HFFc6 (cell line): ENCODE measurements at regions not wholly inside any gene's neighbourhood (a gene's known extent, or its start where the extent isn't known, plus 50 kb on each side); places are given as distances from the start of the nearest gene placed in this dataset.

Experiments
- DNase-seq: peaks from one replicate; pipeline ENCODE4 v3.0.0-alpha.2; 2018
- H3K27ac Mint-ChIP-seq: 2 replicates; pipeline ENCODE4 v1.8.0; 2020; ENCODE audit warnings: mild to moderate bottlenecking, mixed read lengths
- H3K27me3 Mint-ChIP-seq: 2 replicates; pipeline ENCODE4 v1.8.0; 2021; ENCODE audit warnings: mild to moderate bottlenecking, moderate library complexity, mixed read lengths; ENCODE audit not compliant: insufficient read depth
- H3K36me3 Mint-ChIP-seq: 2 replicates; pipeline ENCODE4 v1.8.0; 2021; ENCODE audit warnings: low read depth, mixed read lengths
- H3K4me1 Mint-ChIP-seq: 2 replicates; pipeline ENCODE4 v1.8.0; 2020; ENCODE audit warnings: low read depth, mixed read lengths
- H3K4me3 Mint-ChIP-seq: 2 replicates; pipeline ENCODE4 v1.8.0; 2020; ENCODE audit warnings: mild to moderate bottlenecking, moderate library complexity, mixed read lengths
- H3K9me3 Mint-ChIP-seq: 2 replicates; pipeline ENCODE4 v1.8.0; 2020; ENCODE audit warnings: mild to moderate bottlenecking, mixed read lengths
- TF ChIP-seq, protein P1 (sequence below): fragments of 200-600 bp; sonication (generic); IDR thresholded peaks from 2 replicates; pipeline ENCODE4 v1.5.0; 2021; ENCODE audit warnings: antibody characterized with exemption, mild to moderate bottlenecking

DNA sequence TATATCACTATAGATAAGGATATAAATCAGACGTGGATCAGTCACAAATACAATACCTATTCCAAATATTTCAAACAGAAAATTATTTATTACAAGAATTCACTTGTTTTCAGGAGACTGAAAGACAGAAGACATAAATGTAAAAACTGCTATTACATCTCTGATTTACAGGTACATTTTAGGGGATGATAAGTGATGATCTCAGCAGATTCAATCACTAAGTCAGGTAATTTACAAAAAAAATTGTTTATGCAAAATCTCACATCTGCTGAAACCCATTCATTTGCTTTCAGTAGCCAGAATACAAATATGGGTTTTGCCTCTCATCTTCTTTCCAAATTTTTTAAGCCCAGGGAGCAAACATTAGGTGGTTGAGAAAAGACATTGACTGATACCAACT is 1648.4 kb upstream of the RAG2 start:
- H3K9me3 Mint-ChIP-seq = peaks cover 33% of the 10 kb centered on the region
- H3K36me3 Mint-ChIP-seq = no peaks in the 10 kb centered on the region
- H3K4me3 Mint-ChIP-seq = no peak overlapping the region
- H3K27ac Mint-ChIP-seq = no peak overlapping the region
- no peaks in the 10 kb centered on the region; the same call in 1 of the 2 replicates for H3K27me3 Mint-ChIP-seq
- TF ChIP-seq, protein P1, sequence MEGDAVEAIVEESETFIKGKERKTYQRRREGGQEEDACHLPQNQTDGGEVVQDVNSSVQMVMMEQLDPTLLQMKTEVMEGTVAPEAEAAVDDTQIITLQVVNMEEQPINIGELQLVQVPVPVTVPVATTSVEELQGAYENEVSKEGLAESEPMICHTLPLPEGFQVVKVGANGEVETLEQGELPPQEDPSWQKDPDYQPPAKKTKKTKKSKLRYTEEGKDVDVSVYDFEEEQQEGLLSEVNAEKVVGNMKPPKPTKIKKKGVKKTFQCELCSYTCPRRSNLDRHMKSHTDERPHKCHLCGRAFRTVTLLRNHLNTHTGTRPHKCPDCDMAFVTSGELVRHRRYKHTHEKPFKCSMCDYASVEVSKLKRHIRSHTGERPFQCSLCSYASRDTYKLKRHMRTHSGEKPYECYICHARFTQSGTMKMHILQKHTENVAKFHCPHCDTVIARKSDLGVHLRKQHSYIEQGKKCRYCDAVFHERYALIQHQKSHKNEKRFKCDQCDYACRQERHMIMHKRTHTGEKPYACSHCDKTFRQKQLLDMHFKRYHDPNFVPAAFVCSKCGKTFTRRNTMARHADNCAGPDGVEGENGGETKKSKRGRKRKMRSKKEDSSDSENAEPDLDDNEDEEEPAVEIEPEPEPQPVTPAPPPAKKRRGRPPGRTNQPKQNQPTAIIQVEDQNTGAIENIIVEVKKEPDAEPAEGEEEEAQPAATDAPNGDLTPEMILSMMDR = no peak
- no peaks in the 10 kb centered on the region for H3K4me1 Mint-ChIP-seq
- DNase-seq = no peak

DNA sequence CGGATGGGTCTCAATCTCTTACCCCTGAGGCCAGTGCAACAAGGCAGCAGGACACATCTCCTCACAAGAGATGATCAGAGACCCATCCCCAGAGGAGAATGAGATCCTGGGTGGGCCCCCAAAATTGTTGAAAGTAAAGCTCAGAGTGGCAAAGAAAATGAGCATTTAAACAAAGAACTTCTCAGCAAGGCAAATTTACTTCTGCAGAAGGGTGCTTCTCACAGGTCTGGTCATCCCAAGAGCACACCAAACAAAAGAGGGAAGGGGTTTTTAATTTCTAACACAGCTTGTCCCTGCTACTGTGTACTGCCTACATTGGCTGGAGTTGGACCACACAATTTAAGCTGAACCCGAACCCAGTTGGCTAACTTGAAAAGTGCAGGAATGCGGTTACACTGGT is 1628.6 kb upstream of the RAG2 start:
- DNase-seq = no peak
- no peaks in the 10 kb centered on the region for H3K4me1 Mint-ChIP-seq
- TF ChIP-seq, protein P1 = no peak
- no peak overlapping the region for H3K4me3 Mint-ChIP-seq
- peaks cover 65% of the 10 kb centered on the region for H3K9me3 Mint-ChIP-seq
- no peaks in the 10 kb centered on the region for H3K27me3 Mint-ChIP-seq
- H3K27ac Mint-ChIP-seq = no peak overlapping the region
- peaks cover 8% of the 10 kb centered on the region for H3K36me3 Mint-ChIP-seq

DNA sequence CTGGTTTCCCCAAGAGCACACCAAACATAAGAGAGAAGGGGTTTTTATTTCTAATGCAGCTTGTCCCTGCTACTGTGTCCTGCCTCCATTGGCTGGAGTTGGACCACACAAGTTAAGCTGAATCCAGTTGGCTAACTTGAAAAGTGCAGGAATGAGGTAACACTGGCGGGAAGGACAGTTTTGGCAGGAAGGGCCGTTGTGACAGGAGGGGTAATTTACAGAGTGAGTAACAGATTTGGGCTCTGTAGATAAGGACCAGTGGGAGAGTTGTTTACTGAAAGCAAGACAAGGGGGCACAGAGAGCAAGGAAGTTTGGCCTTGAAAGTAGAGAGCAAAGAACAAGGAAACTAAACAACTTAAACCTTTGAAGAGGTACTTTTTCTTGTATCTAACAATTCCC is 1623.3 kb upstream of the RAG2 start:
- Mint-ChIP-seq H3K27ac (no peak overlapping the region), H3K36me3 (peaks cover 8% of the 10 kb centered on the region), H3K4me1 (no peaks in the 10 kb centered on the region), H3K9me3 (peaks cover 66% of the 10 kb centered on the region), H3K27me3 (no peaks in the 10 kb centered on the region), H3K4me3 (no peak overlapping the region)
- TF ChIP-seq, protein P1 = no peak
- DNase-seq = no peak

DNA sequence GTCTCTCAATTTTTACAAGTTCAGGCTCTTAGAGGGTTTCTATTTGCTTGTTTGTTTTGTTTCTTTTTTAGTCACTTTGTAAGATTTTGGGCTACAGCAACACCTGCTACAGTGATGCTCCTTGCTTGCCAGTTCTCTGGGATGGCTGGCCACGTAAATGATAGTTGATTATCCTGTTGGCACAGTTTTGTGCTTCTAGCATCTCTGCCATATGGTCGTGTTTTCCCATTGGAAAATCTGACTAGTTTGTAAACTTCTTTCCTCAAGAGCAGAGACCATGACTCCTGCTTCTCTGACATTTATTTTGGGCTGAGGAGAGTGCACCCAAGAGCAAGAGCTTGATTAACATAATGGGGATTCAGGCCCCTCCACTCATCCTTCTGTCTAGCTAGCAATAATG is 1621.6 kb upstream of the RAG2 start:
- Mint-ChIP-seq H3K27me3 (no peaks in the 10 kb centered on the region), H3K9me3 (peaks cover 50% of the 10 kb centered on the region), H3K36me3 (peaks cover 4% of the 10 kb centered on the region; the same call in 1 of the 2 replicates), H3K4me3 (no peak overlapping the region), H3K27ac (no peak overlapping the region), H3K4me1 (no peaks in the 10 kb centered on the region)
- TF ChIP-seq, protein P1 = no peak
- no peak for DNase-seq

DNA sequence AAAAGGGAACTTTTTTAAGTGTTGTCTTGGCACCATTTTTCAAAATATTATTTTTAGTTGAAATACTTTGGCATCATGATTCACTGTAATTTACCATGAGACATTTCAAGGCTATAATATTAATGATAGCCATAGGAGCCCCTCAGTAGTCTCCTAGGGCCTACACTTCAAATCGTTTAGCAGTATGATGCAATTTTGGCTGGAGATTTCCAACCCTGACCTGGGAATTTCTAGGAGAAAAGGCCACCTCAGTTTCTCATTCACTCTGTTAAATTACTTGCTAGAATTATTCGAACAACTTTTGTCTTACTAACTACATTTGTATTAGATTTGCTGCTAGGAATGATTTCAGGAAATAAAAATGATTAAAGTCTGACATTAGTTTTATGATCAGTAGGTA is 1610.9 kb upstream of the RAG2 start:
- Mint-ChIP-seq H3K27me3 (no peaks in the 10 kb centered on the region), H3K4me3 (no peak overlapping the region), H3K9me3 (peaks cover 20% of the 10 kb centered on the region), H3K4me1 (no peaks in the 10 kb centered on the region), H3K27ac (no peak overlapping the region), H3K36me3 (no peaks in the 10 kb centered on the region; the same call in 1 of the 2 replicates)
- no peak for DNase-seq
- TF ChIP-seq, protein P1 = no peak

DNA sequence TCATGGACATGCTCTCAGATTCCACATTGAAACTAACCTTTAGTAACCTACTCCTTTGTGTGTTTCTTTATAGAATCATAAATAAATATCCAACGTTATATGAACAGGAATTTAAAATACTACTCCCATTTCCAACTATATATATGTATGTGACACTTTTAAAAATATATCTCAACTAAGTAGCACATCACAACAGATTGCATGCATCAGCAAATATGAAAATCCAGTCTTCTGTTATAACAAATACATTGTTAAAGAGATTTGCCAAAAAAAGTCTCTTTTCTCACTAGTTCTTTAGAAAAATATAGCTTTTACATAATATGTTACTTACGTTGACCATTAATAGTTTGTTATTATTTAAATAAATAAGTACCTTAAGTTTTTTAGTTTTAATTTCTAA is 1608.6 kb upstream of the RAG2 start:
- H3K36me3 Mint-ChIP-seq = no peaks in the 10 kb centered on the region; the same call in 1 of the 2 replicates
- peaks cover 33% of the 10 kb centered on the region for H3K9me3 Mint-ChIP-seq
- H3K4me3 Mint-ChIP-seq = no peak overlapping the region
- TF ChIP-seq, protein P1 = no peak
- H3K4me1 Mint-ChIP-seq = no peaks in the 10 kb centered on the region
- no peak overlapping the region for H3K27ac Mint-ChIP-seq
- no peaks in the 10 kb centered on the region for H3K27me3 Mint-ChIP-seq
- no peak for DNase-seq
